Pancreas (tissue), 10 donors: ENCODE measurements at regions not wholly inside any gene's neighbourhood (a gene's known extent, or its start where the extent isn't known, plus 50 kb on each side); places are given as distances from the start of the nearest gene placed in this dataset.

Experiments used
- ATAC-seq, 4 donors: fragments of 200-7000 bp; cut with Tn5 transposase; one replicate each; pipeline versions ENCODE4 v1.8.0 to v1.9.1; 2020; ENCODE audit warnings: mild to moderate bottlenecking in 4 of 4, moderate library complexity in 4 of 4
- DNase-seq, 6 donors: peaks; one replicate each; pipeline ENCODE4 v3.0.0-alpha.2; 2020
- FAIRE-seq: peaks from 2 replicates; lab custom pipeline; 2012; peaks lifted over from hg19 to GRCh38; lab: Jason Lieb, UNC
- H3K27ac ChIP-seq, 4 donors: fragments of 200-600 bp; sonication (generic); 1 replicate in 3 of 4; 2 replicates in 1 of 4; pipeline versions ENCODE4 v1.5.0 to v1.8.0; 2020
- H3K27me3 ChIP-seq, 4 donors: fragments of 200-600 bp; one replicate each; pipeline ENCODE4 v1.8.0; 2021
- H3K36me3 ChIP-seq, 3 donors: fragments of 200-600 bp; sonication (generic) in 1 of 3; one replicate each; pipeline versions ENCODE4 v1.5.0 to v1.8.0; 2020 to 2021
- H3K4me1 ChIP-seq, 3 donors: fragments of 200-600 bp; one replicate each; pipeline ENCODE4 v1.8.0; 2021
- H3K4me3 ChIP-seq, 4 donors: fragments of 200-600 bp; sonication (generic) in 2 of 4; one replicate each; pipeline versions ENCODE4 v1.5.0 to v1.8.0; 2020 to 2021
- H3K9me3 ChIP-seq, 4 donors: fragments of 200-600 bp; one replicate each; pipeline ENCODE4 v1.8.0; 2021
- CTCF ChIP-seq, 4 donors: fragments of 200-600 bp; sonication (generic) in 3 of 4; IDR thresholded peaks; one replicate each; pipeline versions ENCODE4 v1.5.0 to v1.8.0; 2021; ENCODE audit warnings: antibody characterized with exemption in 4 of 4
- WGBS, 2 donors: extraction: QIAGEN DNeasy Blood & Tissue Kit; methylation state at CpG; one replicate each; pipeline ENCODE4 v1.1.7; 2013; 5-methylcytosine and 5-hydroxymethylcytosine counted together
- intact Hi-C, 3 donors: fragments of 100-400 bp; cut with DNase I; formaldehyde crosslinking; loops; one replicate each; pipeline versions ENCODE4 v1.11.1 to v1.14.2; 2022
- donor health status: healthy with polysubstance abuse.
- donor health status: DM: no; HTN: no; CAD: no; lungs with moderate emphysema.
- donor health status: DM: no; HTN: no; CAD: no.
- donor health status: control.
- donor health status: control.
- donor health status: Bipolar disorder and iron deficiency.
- donor health status: DM: yes; HTN: yes; CAD: no.
- donor health status: DM: no; HTN: no; CAD: no.
- donor health status: DM: no; HTN: no; CAD: no.
- donor health status: DM: yes; HTN: yes; CAD: no.

DNA sequence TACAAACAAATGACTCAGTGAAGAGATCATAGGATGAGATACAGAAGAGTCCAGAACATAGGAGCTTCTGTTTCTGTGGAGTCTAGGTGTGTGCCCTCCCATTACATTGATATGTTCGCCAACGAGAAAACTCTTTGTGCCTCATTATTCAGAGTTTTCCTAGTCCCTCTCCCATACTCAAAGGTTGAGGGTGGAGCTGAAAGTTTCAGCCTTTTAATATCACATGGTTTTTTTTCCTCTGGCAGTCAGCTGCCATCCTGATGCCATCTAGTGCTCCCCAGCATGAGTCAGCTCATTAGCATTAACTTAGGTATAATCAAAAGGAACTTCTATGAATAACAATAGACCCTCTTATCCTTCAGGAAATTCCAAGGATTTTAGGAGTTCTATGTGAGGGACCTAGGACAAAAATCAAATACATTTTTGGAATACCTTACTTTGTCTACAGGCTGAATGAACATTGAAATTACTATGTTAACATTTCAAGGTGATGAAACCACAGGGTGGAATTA, 559.6 kb upstream of the AMOT start:
- ATAC-seq (no peak), DNase-seq (no peak), FAIRE-seq (no peak)
- Histone ChIP-seq H3K4me3 (no peak overlapping the region), H3K4me1 (no peaks in the 10 kb centered on the region), H3K27me3 (peaks cover 0 to 2% (median 0%) of the 10 kb centered on the region in 4 donors), H3K36me3 (no peaks in the 10 kb centered on the region), H3K27ac (no peak overlapping the region), H3K9me3 (no peaks in the 10 kb centered on the region)
- intact Hi-C loops: no loop called here
- no peak for TF ChIP-seq CTCF (IDR thresholded peaks at IDR 0.05)
- 17 to 33% methylated on average over 2 of the region's 2 CpGs for WGBS, 2 donors

DNA sequence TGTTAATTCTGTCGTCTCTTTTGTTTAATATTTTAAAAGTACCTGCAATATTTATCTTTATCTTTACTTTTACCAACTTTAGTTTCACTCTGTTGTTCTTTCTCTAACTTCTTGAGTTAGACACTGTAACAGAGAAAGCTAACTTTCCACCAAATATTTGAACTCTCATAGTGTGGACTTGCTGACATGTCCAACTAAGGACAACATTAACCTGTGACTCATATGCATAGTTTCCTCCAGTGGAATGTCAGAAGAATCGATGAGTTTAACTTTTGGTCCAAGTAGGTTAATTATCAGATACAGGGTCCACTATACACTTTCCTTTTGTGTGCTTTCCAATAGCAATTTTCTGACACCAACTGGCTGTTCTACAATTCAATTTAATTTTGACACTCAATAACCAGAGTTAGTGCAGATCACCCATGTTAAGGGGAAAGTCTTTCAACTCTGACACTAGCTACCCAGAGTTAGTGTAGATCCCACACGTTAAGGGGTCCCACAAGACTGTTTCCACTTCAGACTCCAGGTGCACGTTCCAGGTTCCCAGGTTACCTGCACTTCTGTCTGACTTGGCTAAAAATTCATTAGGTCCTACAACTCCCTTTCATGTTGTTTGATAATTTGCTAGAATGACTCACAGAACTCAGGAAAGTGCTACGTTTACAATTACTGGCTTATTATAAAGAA, 559.0 kb upstream of the AMOT start:
- H3K9me3 ChIP-seq: no peaks in the 10 kb centered on the region
- no peaks in the 10 kb centered on the region for H3K36me3 ChIP-seq
- no peaks in the 10 kb centered on the region for H3K27me3 ChIP-seq
- H3K27ac ChIP-seq: no peak overlapping the region
- WGBS, 2 donors: 18 to 23% methylated on average over 5 of the region's 5 CpGs
- FAIRE-seq: no peak
- ATAC-seq: no peak
- no peaks in the 10 kb centered on the region for H3K4me1 ChIP-seq
- no peak for DNase-seq
- no peak overlapping the region for H3K4me3 ChIP-seq
- no peak for TF ChIP-seq CTCF (IDR thresholded peaks at IDR 0.05)
- intact Hi-C loops: no loop called here

DNA sequence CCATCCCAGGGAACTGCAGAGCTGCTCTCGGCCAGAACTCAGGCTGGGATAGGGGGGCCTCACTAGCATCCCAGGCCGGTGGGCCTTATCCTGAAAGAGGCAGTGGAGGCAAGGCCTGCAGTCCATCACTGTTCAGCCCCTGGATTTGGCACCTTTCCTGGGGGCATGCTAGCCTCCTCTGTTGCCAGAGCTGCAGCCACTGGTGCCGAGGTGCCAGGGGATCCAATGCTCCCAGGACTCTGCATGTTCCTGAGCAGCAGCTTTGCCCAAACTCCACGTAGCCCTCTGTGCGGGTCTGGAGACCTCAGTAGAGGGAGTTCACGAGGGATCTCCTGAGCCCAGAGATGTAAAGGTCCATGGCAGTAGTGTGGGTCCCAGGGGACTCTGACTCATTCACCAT, 551.7 kb upstream of the AMOT start:
- Histone ChIP-seq H3K36me3 (no peaks in the 10 kb centered on the region), H3K27ac (no peak overlapping the region), H3K4me3 (no peak overlapping the region), H3K4me1 (no peaks in the 10 kb centered on the region), H3K9me3 (no peaks in the 10 kb centered on the region), H3K27me3 (no peaks in the 10 kb centered on the region)
- DNase-seq: peak in 1 of 6 donors; percentile 36
- TF ChIP-seq CTCF (IDR thresholded peaks at IDR 0.05): no peak
- intact Hi-C loops: no loop called here
- 73 to 75% methylated on average over 6 of the region's 6 CpGs for WGBS, 2 donors
- ATAC-seq: no peak
- no peak for FAIRE-seq

DNA sequence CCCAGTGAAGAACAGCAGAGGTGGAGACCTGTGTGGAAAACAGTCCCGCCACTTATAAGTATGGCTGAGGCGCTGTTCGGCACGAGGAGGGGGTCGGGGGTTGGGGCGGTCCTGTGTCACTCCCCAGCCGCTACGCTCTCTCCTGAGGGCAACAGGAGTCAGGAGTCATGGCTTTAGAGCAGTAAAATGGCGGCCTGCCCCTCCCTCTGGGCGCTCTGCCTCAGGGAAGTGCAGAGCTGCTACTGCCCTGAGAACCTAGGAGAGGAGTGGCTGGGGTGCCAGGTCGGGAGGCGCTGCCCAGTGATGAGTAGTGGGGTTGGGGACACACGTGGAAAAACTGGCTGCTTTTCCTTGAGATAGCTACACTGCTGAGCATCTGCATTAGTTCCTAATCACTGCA, 551.2 kb upstream of the AMOT start:
- intact Hi-C loops: no loop called here
- Histone ChIP-seq H3K4me3 (no peak overlapping the region), H3K36me3 (no peaks in the 10 kb centered on the region), H3K4me1 (no peaks in the 10 kb centered on the region), H3K27ac (no peak overlapping the region), H3K27me3 (no peaks in the 10 kb centered on the region), H3K9me3 (no peaks in the 10 kb centered on the region)
- DNase-seq (peak in 1 of 6 donors; percentile 49), FAIRE-seq (no peak), ATAC-seq (no peak)
- TF ChIP-seq CTCF (IDR thresholded peaks at IDR 0.05): no peak
- 74 to 82% methylated on average over 13 of the region's 13 CpGs for WGBS, 2 donors

- DNase-seq (no peak), ATAC-seq (no peak), FAIRE-seq (no peak)
- TF ChIP-seq CTCF (IDR thresholded peaks at IDR 0.05): no peak
- Histone ChIP-seq H3K27me3 (no peaks in the 10 kb centered on the region), H3K4me3 (no peak overlapping the region), H3K36me3 (no peaks in the 10 kb centered on the region), H3K27ac (no peak overlapping the region), H3K9me3 (no peaks in the 10 kb centered on the region), H3K4me1 (no peaks in the 10 kb centered on the region)
- intact Hi-C loops: no loop called here
- 49 to 72% methylated on average over 3 of the region's 3 CpGs for WGBS, 2 donors
These were observed 549.9 kb upstream of the AMOT start for GRCh38 chrX:113390531-113390930.
